ENCODE measurements at regions not wholly inside any gene's neighbourhood (a gene's known extent, or its start where the extent isn't known, plus 50 kb on each side); places are given as distances from the start of the nearest gene placed in this dataset.

- H3K4me1 ChIP-seq (ENCODE audit: insufficient read depth, low read length), result peaks cover 4% of the 10 kb centered on the region
- H3K27me3 ChIP-seq (ENCODE audit: insufficient read depth, low read length), result no peaks in the 10 kb centered on the region
- no peaks in the 10 kb centered on the region for H3K9me3 ChIP-seq (ENCODE audit: low read depth, low read length)
- H3K4me3 ChIP-seq (ENCODE audit: low read length), result no peak overlapping the region
Observed at GRCh38 chr6:108746836-108747575, 101.2 kb upstream of the ARMC2 start.

GRCh38 chr6:108748055-108748454 lies 100.2 kb upstream of the ARMC2 start:
- H3K9me3 ChIP-seq (ENCODE audit: low read depth, low read length), result no peaks in the 10 kb centered on the region
- no peaks in the 10 kb centered on the region for H3K4me1 ChIP-seq (ENCODE audit: insufficient read depth, low read length)
- no peaks in the 10 kb centered on the region for H3K27me3 ChIP-seq (ENCODE audit: insufficient read depth, low read length)
- no peak overlapping the region for H3K4me3 ChIP-seq (ENCODE audit: low read length)

DNA sequence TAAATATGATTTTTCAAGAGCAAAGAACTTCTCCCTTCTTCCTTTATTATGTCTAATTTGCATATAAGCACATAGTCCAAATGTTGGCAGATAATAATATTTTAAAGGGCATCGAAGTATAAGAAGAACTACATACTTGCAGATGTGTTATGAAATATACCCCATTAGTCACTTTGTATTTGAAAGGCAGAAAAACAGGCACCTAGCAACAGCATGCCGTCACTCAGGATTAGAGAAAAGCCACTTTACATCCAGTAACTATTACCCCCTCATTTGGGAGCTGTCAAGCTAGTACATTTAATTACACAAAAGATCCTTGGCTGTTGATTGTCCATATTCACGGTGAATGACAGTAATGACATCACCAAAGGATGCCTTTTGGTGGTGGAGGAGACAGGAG lies 99.3 kb upstream of the ARMC2 start:
- no peaks in the 10 kb centered on the region for H3K4me1 ChIP-seq (ENCODE audit: insufficient read depth, low read length)
- no peaks in the 10 kb centered on the region for H3K9me3 ChIP-seq (ENCODE audit: low read depth, low read length)
- H3K4me3 ChIP-seq (ENCODE audit: low read length), result no peak overlapping the region
- H3K27me3 ChIP-seq (ENCODE audit: insufficient read depth, low read length), result no peaks in the 10 kb centered on the region

- Histone ChIP-seq H3K4me1 (ENCODE audit: insufficient read depth, low read length) (no peaks in the 10 kb centered on the region), H3K4me3 (ENCODE audit: low read length) (no peak overlapping the region), H3K27me3 (ENCODE audit: insufficient read depth, low read length) (no peaks in the 10 kb centered on the region), H3K9me3 (ENCODE audit: low read depth, low read length) (no peaks in the 10 kb centered on the region)
Observed at GRCh38 chr6:108750801-108751200, 97.4 kb upstream of the ARMC2 start.

DNA sequence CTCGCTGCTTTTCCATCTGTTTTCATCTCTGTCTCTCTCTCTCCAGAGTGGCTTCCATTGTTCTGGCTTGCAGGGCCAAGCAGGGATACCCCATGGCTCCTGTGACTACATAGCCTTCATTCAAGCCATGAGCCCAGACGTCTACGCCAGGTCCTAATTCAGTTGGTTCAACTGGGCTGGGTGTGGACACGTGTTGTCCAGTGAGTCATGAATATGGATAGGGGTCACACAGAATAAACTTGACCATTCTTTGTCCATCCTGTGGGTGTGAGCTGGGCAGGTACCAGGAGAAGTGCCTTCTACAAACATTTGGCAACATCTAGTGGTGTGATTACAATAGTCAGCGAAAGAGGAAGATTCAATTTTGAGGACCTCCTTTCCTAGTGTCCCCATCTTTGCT lies 96.9 kb upstream of the ARMC2 start:
- Histone ChIP-seq H3K4me3 (ENCODE audit: low read length) (no peak overlapping the region), H3K27me3 (ENCODE audit: insufficient read depth, low read length) (no peaks in the 10 kb centered on the region), H3K9me3 (ENCODE audit: low read depth, low read length) (no peaks in the 10 kb centered on the region), H3K4me1 (ENCODE audit: insufficient read depth, low read length) (no peaks in the 10 kb centered on the region)

DNA sequence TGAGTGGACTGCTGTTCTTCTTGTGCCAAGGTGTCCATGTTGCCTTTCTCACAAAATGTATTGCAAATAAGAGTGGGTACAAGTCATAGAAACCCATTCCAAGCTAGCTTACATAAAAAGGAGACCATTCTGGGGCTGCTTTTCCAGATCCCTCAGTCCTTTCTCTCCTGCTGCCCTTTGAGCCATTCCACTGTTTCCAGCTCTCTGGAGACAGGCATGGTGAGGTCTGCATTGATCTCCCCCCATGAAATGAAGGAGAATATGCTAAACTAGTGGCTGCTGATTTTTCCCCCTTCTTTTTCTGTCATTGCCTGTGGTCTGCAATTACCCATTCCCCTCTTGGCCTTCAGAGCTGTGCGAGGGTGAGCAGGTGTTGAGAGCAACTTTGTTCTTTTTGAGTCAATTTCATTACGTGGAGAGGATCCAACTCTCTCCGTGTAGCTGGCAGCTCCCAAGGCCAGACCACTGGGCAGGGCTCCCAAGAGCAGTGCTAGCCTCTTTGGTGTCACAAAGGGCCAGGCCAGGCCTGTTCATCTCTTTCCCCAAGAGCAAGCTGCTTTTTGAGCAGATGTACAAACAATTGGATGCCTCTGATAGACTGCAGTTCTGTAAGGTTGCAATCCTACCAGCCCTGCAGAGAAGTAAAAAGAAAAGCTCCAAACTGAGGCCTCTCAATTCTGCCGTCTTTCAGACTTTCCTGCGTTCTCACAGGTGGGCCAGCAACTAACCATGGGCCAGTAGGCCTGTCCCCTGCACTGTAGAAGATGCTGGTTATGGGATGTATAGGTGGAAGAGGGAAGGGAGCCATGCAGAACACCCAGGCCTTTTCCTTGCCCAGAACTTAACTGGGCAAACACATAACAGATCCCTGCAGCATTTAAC lies 96.1 kb upstream of the ARMC2 start:
- H3K4me3 ChIP-seq (ENCODE audit: low read length), result no peak overlapping the region
- H3K4me1 ChIP-seq (ENCODE audit: insufficient read depth, low read length), result no peaks in the 10 kb centered on the region
- H3K27me3 ChIP-seq (ENCODE audit: insufficient read depth, low read length), result no peaks in the 10 kb centered on the region
- H3K9me3 ChIP-seq (ENCODE audit: low read depth, low read length), result no peaks in the 10 kb centered on the region

- H3K9me3 ChIP-seq (ENCODE audit: low read depth, low read length), result no peaks in the 10 kb centered on the region
- H3K4me1 ChIP-seq (ENCODE audit: insufficient read depth, low read length), result no peaks in the 10 kb centered on the region
- no peak overlapping the region for H3K4me3 ChIP-seq (ENCODE audit: low read length)
- H3K27me3 ChIP-seq (ENCODE audit: insufficient read depth, low read length), result no peaks in the 10 kb centered on the region
Observed at GRCh38 chr6:108752733-108753590, 95.3 kb upstream of the ARMC2 start.

DNA sequence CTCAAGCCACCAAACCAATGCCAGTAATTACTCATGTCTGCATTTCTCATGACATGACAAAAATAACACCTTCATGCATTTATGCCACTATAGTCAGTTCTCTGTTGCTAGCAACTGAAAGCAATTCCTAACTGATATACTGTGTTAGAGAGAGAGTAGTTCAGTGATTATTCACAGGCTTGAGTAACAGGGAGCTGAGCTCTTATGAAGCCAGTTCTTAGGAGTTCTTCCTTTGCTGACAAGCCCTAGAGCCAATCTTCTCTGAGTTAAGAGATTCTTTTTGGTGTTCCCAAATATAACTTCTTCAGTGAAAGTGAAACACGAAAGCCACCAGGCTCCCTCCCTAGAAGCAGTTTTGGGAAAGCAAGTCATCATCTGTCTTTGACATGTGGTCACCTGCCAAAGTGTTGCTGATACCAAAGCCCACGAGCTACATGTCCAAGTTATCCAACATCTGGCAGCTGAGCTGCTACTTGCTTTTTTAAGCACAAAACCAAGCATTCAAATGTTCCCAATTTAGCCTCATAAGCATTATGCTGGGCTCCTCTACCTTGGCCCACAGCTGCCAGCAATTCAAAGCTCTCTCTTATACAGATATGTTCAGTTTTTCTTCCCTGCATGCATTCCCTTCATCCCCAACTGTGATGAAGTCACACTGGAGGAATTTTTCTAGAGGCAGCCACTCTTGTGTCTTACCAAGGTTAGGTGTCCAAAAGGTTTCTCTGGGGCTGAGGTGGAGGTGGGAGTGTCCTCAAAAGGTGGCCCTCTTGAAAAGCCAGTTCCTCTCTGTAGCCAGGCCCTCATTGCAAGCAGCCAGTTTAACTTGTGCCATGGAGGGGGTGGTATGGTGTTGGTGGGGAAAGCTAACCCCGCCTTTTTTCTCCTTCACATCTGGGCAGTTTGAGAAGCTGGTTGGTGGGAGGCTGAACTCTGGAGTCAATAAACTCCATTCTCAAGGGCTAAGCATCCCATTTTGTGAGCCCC lies 92.7 kb upstream of the ARMC2 start:
- Histone ChIP-seq H3K4me3 (ENCODE audit: low read length) (no peak overlapping the region), H3K27me3 (ENCODE audit: insufficient read depth, low read length) (no peaks in the 10 kb centered on the region), H3K4me1 (ENCODE audit: insufficient read depth, low read length) (no peaks in the 10 kb centered on the region), H3K9me3 (ENCODE audit: low read depth, low read length) (no peaks in the 10 kb centered on the region)

DNA sequence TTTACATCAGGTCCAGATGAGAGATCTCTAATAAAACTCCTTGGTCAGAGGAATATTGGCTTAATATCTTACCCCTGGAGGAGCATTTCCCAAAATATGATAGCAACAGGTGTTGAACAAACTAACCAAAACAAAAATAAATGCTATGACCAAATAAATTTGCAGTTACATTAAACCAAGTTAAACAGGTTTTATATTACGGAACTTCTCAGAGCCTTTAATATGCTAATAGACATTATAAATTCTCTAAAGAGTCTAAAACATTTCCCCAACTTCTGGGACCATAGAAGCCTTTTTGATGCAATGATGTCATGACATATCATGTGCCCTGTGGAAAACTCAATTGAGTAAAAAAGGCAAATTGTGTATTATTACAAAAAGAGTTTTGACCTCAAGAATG lies 90.9 kb upstream of the ARMC2 start:
- no peaks in the 10 kb centered on the region for H3K27me3 ChIP-seq (ENCODE audit: insufficient read depth, low read length)
- H3K4me1 ChIP-seq (ENCODE audit: insufficient read depth, low read length), result peaks cover 8% of the 10 kb centered on the region
- no peak overlapping the region for H3K4me3 ChIP-seq (ENCODE audit: low read length)
- H3K9me3 ChIP-seq (ENCODE audit: low read depth, low read length), result no peaks in the 10 kb centered on the region

DNA sequence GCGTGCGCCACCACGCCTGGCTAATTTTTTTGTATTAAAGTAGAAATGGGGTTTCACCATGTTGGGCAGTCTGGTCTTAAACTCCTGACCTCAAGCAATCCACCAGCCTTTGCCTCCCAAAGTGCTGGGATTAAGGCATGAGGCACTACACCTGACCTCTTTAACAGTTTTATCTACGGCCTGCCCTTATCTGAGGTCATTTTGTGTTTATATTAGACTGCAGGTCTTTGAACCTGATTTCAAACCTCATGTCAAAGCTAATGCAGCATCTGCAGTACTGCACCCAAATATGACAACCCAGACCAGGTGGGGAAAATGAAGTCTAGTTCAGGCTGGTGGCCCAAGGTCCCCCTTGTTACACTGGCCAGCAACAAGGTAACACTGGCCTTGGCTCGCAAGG lies 89.3 kb upstream of the ARMC2 start:
- Histone ChIP-seq H3K4me1 (ENCODE audit: insufficient read depth, low read length) (peaks cover 8% of the 10 kb centered on the region), H3K4me3 (ENCODE audit: low read length) (no peak overlapping the region), H3K27me3 (ENCODE audit: insufficient read depth, low read length) (no peaks in the 10 kb centered on the region), H3K9me3 (ENCODE audit: low read depth, low read length) (no peaks in the 10 kb centered on the region)

GRCh38 chr6:108760126-108761050 lies 87.8 kb upstream of the ARMC2 start:
- Histone ChIP-seq H3K4me3 (ENCODE audit: low read length) (no peak overlapping the region), H3K9me3 (ENCODE audit: low read depth, low read length) (no peaks in the 10 kb centered on the region), H3K27me3 (ENCODE audit: insufficient read depth, low read length) (no peaks in the 10 kb centered on the region), H3K4me1 (ENCODE audit: insufficient read depth, low read length) (peaks cover 8% of the 10 kb centered on the region)

DNA sequence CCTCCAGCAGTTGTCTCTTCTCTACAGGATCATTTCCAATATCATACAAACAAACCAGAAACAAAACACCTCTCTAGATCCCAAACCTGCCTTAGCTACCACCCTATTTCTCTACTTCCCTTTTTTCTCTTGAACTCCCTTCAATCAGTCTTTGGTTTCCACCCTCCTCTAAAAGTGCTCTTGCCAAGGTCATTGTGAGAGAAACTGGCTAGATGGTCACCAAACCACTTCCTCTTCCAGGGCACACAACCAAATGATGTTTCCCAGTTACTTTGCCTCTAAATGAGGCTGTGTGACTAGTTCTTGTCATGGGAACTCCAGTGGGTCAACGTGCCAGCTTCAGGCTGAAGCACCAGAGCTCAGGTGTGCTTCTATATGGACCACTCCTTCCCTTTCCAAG lies 85.8 kb upstream of the ARMC2 start:
- H3K4me1 ChIP-seq (ENCODE audit: insufficient read depth, low read length), result peaks cover 8% of the 10 kb centered on the region
- H3K27me3 ChIP-seq (ENCODE audit: insufficient read depth, low read length), result no peaks in the 10 kb centered on the region
- H3K9me3 ChIP-seq (ENCODE audit: low read depth, low read length), result no peaks in the 10 kb centered on the region
- no peak overlapping the region for H3K4me3 ChIP-seq (ENCODE audit: low read length)

DNA sequence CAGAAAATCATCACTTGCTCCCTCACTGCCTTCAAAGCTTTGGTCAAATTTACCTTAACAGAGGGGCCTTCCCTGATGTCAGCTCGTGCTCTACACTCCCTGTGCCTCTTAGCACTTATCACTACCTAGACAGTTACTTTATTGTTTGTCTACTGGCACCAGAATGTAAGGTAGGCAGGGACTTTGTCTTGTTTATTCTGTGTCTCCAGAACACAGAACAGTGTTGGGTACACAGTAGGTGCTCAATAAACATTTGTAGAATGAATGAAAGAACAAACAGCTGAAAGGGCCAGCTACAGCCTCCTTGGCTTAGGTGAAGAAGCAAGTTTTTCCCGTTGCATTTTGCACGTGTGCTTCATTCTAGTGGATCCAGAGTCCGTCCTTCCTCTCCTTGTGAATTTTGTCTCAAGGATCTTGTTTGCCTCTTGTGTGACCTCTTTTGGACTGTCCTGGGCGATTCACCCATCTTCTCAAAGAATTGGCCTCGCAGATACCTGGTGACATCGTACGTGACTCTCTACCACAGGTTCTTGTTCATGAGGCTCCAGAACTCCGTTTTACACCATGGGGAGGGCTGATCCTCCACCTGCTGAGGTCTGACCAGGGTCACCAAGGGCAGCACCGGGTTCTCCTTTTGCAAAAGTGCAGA lies 84.2 kb upstream of the ARMC2 start:
- H3K9me3 ChIP-seq (ENCODE audit: low read depth, low read length), result no peaks in the 10 kb centered on the region
- H3K4me1 ChIP-seq (ENCODE audit: insufficient read depth, low read length), result peaks cover 8% of the 10 kb centered on the region
- no peaks in the 10 kb centered on the region for H3K27me3 ChIP-seq (ENCODE audit: insufficient read depth, low read length)
- H3K4me3 ChIP-seq (ENCODE audit: low read length), result no peak overlapping the region

Measured in mononuclear cell (primary cell).